ENCODE measurements at regions not wholly inside any gene's neighbourhood (a gene's known extent, or its start where the extent isn't known, plus 50 kb on each side); places are given as distances from the start of the nearest gene placed in this dataset.

- no peak overlapping the region for H3K27ac ChIP-seq (ENCODE audit: low read length)
- peaks cover 12% of the 10 kb centered on the region for H3K27me3 ChIP-seq (ENCODE audit: control insufficient read depth, insufficient read depth, low read length)
- H3K36me3 ChIP-seq (ENCODE audit: control insufficient read depth, insufficient read depth, low read length), result no peaks in the 10 kb centered on the region
- DNase-seq (ENCODE audit: low read depth, low spot score), result no peak
- ChIA-PET CTCF (interaction anchor here (0.7 kb wide), 1 partner anchor 33 kb away, joined by 3 read pairs; no protein-coding TSS in a partner anchor), POLR2A (no interaction called here)
- H3K4me3 ChIP-seq (ENCODE audit: low read depth in 2 of 2, low read length in 2 of 2), result no peak overlapping the region
- in situ Hi-C loops (cut with HindIII; ENCODE audit: low pct_unique_long_range_greater_than_20kb, low sequenced_read_pairs), result no loop called here
- no TSS peak for BruUV-seq (replicated peaks)
- no peak for ATAC-seq
- H3K9me3 ChIP-seq (ENCODE audit: control insufficient read depth, insufficient read depth, low read depth, low read length), result no peaks in the 10 kb centered on the region
- intact Hi-C loops (cut with micrococcal nuclease; ENCODE audit: unreplicated experiment), result no loop called here
- H3K4me1 ChIP-seq (ENCODE audit: control insufficient read depth, insufficient read depth, low read length), result no peaks in the 10 kb centered on the region
- no peak for TF ChIP-seq TCF7L2 (IDR thresholded peaks at IDR 0.05; ENCODE audit: low read depth, low read length)
- no peak for TF ChIP-seq SIN3A (IDR thresholded peaks at IDR 0.05; ENCODE audit: borderline replicate concordance, insufficient read depth, low read depth, low read length)
- no peak for TF ChIP-seq CTCF (IDR thresholded peaks at IDR 0.05)
- no peak for TF ChIP-seq POLR2AphosphoS5 (IDR thresholded peaks at IDR 0.05; ENCODE audit: low read depth, low read length)
- no peak for TF ChIP-seq REST (IDR thresholded peaks at IDR 0.05; ENCODE audit: insufficient read depth in 1 of 2, low read depth in 2 of 2, low read length in 1 of 2)
Measured at GRCh38 chr2:71891155-71891554, 256.5 kb downstream of the CYP26B1 start.

GRCh38 chr2:71889759-71890684 lies 257.6 kb downstream of the CYP26B1 start:
- Histone ChIP-seq H3K27ac (ENCODE audit: low read length) (no peak overlapping the region), H3K4me1 (ENCODE audit: control insufficient read depth, insufficient read depth, low read length) (no peaks in the 10 kb centered on the region), H3K9me3 (ENCODE audit: control insufficient read depth, insufficient read depth, low read depth, low read length) (no peaks in the 10 kb centered on the region), H3K27me3 (ENCODE audit: control insufficient read depth, insufficient read depth, low read length) (peaks cover 12% of the 10 kb centered on the region), H3K36me3 (ENCODE audit: control insufficient read depth, insufficient read depth, low read length) (no peaks in the 10 kb centered on the region), H3K4me3 (ENCODE audit: low read depth in 2 of 2, low read length in 2 of 2) (no peak overlapping the region)
- ChIA-PET POLR2A (no interaction called here), CTCF (no interaction called here)
- no peak for DNase-seq (ENCODE audit: low read depth, low spot score)
- BruUV-seq (replicated peaks), result no TSS peak
- no peak for ATAC-seq
- in situ Hi-C loops (cut with HindIII; ENCODE audit: low pct_unique_long_range_greater_than_20kb, low sequenced_read_pairs) (no loop called here), intact Hi-C loops (cut with micrococcal nuclease; ENCODE audit: unreplicated experiment) (no loop called here)
- no peak for TF ChIP-seq CTCF (IDR thresholded peaks at IDR 0.05)
